GM21529 (cell line): ENCODE measurements at regions not wholly inside any gene's neighbourhood (a gene's known extent, or its start where the extent isn't known, plus 50 kb on each side); places are given as distances from the start of the nearest gene placed in this dataset.
"Not testable (repeated sequence)": the region's sequence is repeated elsewhere in the genome, so short reads cannot be mapped to it uniquely, and the experiment has no call there.

Experiments used
- ATAC-seq: cut with Tn5 transposase; IDR thresholded peaks from one replicate; pipeline ENCODE4 v1.9.1; 2021; ENCODE audit not compliant: unreplicated experiment

DNA sequence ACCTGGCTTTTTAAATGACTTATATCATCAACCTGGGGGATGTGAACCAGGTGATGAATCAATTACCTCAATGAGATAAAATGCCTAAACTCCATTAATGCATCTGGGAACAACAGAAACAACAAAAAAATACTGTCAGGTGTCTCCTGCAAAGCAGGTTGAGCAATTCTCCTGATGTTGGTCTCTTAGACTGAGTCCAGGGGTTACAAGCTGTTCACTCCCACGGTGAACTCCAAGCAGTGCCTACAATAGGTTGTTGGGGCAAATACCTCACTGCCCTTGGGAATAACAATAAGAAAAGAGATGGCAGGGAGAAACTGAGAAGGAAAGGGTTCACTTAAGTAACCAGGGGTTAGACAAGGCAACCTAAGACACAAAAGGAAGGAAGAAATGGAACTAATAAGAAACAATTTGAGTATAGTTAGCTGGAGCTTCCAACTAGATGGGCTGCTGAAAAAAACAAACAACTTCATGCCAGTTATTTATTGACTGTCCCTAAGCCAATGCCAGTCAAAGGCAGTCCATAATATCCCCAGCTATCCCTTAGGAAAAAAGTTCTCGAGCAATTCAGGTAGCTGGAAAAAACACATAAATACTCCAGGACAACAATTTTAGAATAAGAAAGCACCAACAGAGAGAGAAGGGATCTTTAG is 97.6 kb upstream of the MAGI3 start:
- no peak for ATAC-seq

DNA sequence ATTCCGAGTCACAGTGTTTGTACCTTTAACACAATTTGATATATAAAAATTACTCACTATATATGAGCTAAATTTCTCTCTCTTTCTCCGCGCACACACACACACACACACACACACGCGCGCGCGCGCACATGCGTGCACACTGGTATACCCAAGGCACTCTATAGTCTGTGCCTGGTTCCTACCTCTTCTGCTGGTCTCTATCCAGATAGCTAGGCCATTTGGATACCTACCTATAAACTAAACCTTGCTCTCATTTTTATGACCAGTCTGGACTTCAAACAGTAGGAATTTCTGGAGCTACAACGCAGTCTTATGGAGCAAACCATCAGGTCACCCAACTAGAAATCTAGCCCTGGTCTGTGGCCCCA is 97.1 kb upstream of the MAGI3 start:
- ATAC-seq, result no peak

DNA sequence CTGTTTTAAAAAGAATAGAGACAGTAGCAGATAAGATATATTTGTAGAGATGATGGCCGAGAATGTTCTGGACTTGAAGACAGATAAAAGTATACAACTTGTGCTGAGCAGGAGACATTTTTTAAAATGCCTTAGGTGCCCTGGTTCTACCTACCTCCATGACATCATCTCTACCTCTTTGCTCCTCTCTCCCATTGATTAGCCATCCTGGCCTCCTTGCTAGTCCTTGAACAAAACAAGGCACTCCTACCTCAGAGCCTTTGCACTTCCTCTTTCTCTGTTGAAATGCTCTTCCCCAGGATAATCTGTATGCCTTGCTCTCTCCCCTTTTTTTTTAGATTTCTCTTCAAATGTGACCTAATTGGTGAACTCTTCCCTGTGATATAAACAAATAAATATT is 92.6 kb upstream of the MAGI3 start:
- no peak for ATAC-seq

DNA sequence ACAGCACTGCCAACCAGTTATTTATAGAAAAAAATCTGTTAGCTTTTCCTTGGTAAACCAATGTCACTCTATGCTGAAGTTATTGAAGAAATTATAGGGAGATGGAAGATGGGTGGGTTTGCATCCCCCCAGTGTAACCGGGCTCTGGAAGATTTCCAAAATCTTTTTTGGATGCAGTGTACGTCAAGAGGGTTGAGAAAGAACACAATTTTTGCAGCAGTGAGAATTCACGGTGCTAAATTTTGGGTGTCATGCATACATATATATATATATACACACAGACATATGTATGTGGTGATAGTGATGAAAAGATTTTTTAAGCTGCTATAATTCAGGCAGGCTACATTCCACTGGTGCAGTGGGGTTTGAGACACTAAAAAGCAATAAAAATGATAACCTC is 91.4 kb upstream of the MAGI3 start:
- ATAC-seq, result no peak

DNA sequence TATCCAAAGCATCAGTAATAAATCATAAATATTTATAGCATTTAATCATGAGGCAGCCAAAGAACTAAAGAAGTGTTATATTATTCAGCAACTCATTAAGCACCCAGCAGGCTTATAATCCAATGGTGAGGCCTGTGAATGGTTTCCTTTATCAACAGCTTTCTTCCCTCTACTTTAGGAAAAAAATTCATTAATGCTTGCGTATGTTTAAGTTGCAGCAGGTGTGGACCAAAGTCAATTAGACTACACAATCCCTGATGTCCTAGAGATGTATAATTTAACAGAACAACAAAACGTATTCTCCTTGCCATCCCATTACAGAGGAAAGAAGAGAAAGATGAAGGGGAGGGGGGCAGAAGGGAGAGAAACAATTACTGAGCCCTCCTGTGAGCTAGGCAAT is 87.7 kb upstream of the MAGI3 start:
- ATAC-seq, result no peak

DNA sequence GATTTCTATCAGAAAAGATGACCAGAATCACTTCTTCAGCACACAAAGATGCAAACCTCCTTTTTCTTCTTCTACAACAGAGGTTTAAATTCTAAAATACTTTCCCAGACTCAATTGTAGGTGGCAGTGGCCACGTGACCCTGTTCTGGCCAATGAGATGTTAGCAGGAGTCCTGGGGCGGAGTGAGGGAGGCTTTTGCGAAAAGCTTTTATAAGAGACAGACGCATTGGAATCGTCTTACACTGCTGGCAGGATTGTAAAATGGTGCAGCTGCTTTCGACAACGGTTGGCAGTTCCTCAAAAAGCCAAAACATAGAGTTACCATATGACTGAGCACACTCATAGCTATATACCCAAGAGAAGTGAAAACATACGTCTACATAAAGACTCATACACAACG is 87.0 kb upstream of the MAGI3 start:
- ATAC-seq, result no peak

DNA sequence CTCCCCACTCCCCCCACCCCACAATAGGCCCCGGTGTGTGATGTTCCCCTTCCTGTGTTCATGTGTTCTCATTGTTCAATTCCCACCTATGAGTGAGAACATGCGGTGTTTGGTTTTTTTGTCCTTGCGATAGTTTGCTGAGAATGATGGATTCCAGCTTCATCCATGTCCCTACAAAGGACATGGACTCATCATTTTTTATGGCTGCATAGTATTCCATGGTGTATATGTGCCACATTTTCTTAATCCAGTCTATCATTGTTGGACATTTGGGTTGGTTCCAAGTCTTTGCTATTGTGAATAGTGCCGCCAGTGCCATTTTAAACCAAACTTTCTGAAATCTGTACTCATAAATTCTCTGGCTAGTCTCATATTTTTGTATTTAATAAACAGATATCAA is 85.3 kb upstream of the MAGI3 start:
- ATAC-seq, result not testable (repeated sequence)

DNA sequence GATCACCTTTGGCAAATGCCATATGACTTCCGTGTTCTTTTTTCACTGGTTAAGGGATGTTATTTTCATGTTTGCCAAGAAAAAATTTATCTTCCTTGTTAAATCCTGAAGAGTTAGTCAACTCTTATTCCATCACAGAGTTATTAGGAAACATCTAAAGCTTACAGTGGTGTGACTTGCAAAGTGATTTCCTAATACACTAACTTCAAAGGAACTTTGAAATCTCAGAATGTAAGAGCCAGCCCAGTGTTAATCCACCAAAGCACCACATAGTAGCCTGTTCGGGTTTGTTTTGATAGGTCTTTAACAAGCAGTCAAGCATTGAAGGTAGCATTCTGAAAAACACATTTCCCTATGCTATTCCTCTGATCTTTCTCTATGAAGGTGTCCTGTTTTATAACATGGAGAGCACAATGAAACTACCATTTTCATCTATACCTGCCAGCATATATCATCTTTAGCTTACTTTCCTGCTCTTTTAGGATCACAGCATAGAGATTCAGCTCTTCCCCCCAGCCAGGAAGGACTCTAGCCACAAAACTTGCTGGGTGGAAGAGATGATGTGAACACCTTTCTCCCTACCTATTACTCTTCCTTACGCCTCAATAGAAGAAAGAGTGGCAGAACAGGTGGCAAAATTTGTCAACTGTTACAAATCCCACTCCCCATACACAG is 82.4 kb upstream of the MAGI3 start:
- ATAC-seq, result no peak

DNA sequence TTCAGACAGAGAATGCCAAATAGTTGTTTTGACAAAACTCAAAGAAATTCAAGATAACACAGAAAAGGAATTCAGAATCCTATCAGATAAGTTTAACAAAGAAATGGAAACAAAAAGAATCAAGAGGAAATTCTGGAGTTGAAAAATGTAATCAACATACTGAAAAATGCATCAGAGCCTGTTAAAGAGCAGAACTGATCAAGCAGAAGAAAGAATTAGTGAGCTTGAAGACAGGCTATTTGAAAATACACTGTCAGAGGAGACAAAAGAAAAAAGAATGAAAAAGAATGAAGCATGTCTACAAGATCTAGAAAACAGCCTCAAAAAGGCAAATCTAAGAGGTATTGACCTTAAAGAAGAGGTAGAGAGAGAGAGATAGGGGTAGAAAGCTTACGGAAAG is 77.7 kb upstream of the MAGI3 start:
- ATAC-seq, result not testable (repeated sequence)

DNA sequence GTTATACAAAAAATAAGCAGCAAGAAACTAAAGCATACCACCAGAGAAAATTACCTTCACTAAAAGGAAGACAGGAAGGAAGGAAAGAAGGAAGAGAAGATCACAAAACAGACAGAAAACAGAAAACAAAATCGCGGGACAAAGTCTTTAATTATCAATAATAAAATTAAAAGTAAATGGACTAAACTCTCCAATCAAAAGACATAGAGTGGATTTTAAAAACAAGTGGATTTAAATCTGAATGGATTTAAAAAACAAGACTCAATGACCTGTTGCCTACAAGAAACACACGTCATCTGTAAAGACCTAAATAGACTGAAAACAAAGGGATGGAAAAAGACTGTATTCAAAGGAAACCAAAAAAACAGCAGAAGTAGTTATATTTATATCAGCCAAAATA is 75.7 kb upstream of the MAGI3 start:
- no peak for ATAC-seq

DNA sequence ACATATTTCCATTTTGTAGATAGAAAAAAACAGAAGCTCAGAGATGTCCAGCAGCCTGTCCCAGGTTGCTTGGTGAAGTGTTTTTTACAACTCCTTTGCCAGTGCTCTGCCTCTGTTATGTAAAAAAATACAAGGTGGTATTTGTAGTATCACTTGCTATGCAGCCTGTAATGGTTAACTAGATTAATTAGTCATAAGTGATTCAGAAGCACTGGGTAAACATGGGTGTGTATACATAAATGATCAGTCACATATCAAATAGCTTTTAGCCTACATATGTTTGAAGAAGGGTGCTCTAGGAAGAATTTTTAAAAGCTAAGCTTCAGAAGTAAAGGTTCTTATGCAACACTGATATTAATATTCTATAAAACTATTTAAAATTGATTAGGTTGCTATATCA is 70.0 kb upstream of the MAGI3 start:
- ATAC-seq, result no peak

DNA sequence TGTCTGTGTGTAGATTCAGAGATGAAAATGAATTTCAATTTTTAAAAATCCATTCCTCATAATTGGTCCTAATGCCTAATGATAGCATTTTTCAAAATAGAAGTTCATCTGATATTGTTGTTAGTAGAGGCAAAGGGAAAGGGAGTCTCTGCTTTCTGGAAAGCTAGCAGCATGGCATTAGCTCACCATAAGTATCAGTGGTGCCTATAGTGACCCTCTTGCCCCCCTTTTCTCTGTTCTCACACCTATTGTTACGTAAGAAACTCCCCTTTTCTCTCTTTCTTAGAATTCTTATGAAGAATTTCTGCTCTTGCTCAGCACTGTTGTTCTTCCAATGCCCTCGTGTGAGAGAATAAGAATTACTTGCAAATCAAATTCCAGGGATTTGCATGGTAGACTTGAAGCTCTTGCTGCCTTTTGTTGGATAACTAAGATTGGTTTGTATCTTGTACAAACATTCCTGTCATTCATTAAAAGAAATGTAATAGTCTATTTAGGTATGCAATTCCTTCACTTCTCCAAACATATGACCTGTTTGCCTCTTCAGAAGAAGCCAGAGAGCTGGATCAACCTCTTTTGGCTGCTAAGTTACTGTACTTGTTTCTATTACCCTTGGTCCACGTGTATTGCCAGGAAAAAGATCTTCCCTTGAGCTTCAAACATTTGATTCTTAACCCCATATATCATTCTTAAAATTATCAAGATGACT is 69.2 kb upstream of the MAGI3 start:
- ATAC-seq, result no peak

DNA sequence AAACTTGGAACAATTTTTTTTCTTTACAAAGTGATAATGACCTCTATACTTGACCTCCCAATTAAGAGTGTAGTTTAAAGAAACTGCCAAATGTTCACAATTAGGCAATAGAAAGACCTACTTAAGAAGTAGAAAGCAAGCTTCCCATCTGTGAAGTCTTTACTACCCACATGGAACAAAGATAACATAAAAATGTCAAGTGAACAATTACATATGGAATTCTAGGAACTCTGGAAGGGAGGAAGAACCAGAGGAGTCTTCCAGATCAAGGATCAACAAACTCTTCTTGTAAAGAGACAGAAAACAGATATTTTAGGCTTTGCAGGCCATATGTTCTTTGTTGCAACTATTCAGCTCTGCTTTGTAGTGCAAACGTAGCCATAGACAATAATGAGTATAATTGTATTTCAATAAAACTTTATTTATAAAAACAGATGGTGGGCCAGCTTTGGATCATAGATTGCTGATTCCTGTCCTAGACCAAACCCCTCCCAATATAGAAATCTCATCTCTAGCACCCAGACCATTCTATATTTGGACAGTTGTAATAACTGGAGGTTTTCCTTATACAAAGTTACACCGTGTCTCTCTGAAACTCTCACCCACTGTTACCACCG is 68.4 kb upstream of the MAGI3 start:
- ATAC-seq, result no peak

DNA sequence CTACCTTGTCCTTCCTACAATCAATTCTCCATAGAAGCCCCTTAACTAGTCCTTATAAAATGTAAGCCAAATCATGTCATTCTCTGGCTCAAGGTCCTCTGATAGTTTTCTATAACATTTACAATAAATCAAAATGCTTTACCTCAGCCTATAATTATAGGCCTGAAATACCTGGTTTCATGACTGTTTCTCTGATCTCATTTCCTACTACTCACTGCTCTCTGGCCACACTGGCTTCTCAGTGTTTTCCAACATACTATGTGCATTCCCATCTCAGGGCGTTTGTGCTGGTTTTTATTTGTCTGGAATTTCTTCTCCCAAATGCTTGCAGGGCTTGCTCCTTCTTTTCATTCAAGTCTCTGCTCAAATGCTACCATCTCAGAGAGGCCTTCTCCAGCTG is 67.9 kb upstream of the MAGI3 start:
- no peak for ATAC-seq

DNA sequence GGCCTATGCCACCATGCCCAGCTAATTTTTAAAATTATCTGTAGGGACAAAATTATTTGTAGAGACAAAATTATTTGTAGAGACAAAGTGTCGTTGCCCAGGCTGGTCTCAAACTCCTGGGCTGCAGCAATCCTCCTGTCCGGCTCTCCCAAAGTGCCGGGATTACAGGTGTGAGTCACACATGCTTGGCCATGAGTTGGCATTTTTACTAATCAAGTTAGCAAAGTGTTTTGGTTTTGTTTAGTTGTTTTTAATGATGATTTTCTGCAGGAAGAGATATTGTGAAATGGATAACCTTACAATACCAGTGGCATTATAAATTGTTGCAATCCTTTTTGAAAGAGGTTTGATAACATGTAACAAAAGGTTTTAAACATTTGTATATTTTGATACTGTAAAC is 65.3 kb upstream of the MAGI3 start:
- ATAC-seq, result no peak

DNA sequence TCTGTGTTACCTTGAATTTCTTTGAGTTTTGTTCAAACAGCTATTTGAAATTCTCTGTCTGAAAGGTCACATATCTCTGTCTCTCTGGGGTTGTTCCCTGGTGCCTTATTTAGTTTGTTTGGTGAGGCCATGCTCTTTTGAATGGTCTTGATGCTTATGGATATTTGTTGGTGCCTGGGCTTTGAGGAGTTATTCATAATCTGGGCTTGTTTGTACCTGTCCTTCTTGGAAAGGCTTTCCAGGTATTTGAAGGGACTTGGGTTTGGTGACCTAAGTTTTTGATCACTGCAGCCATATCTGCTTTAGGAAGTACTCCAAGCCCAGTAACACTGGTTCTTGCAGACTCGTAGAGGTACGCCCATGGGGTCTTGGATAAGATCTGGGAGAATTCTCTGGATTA is 63.3 kb upstream of the MAGI3 start:
- no peak for ATAC-seq

DNA sequence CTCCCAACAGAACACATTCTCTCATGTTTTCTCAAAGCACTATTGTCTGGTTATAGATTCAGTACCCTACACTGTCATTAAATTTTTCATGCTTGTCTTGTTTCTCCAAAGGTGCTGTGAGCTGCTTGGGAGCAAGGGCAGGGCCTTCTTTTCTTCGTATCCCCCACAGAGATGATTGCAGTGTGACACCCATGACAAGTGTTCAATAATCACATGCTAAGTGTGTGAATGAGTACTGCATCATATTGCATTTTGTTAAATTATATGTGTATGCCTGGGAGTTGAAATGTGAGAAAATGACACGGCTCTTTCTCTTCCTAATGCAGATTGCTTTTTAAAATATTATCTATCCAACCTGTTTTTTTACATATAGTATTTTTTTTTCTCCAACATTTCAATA is 57.3 kb upstream of the MAGI3 start:
- no peak for ATAC-seq

DNA sequence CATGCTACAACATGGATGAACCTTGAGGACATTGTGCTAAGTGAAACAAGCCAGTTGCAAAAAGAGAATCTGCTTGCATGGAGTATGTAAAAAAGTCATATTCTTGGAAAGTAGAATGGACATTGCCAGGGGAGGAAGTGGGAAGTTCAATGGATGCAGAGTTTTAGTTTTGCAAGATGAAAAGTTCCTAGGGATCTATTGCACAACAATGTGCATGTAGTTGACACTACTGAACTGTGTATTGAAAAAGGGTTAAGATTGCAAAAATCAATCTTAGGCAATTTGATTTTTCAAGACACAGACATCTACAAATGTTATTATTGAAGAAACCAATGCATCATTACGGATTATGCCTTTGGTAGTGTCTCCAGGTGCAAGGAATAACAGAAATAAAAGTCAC is 50.3 kb upstream of the MAGI3 start:
- ATAC-seq, result no peak
